NCI-H345 (cell line): ENCODE measurements at regions not wholly inside any gene's neighbourhood (a gene's known extent, or its start where the extent isn't known, plus 50 kb on each side); places are given as distances from the start of the nearest gene placed in this dataset.

Experiments used
- DNase-seq: peaks from one replicate; lab custom pipeline; 2025; lab: John Stamatoyannopoulos, UW

- no peak for DNase-seq
These were observed 156.8 kb upstream of the SOX1 start for GRCh38 chr13:111909971-111910671.

GRCh38 chr13:111911121-111911720 lies 155.7 kb upstream of the SOX1 start:
- no peak for DNase-seq

- no peak for DNase-seq
These were observed 155.0 kb upstream of the SOX1 start for GRCh38 chr13:111911754-111912452.

GRCh38 chr13:111912453-111912866 lies 154.5 kb upstream of the SOX1 start:
- no peak for DNase-seq

GRCh38 chr13:111912991-111913760 lies 153.8 kb upstream of the SOX1 start:
- no peak for DNase-seq

- DNase-seq, result peak; percentile 18
These were observed 153.2 kb upstream of the SOX1 start for GRCh38 chr13:111913761-111914140.

- DNase-seq, result no peak
These were observed 152.5 kb upstream of the SOX1 start for GRCh38 chr13:111914241-111915103.

- no peak for DNase-seq
These were observed 151.8 kb upstream of the SOX1 start for GRCh38 chr13:111915104-111915551.

- DNase-seq, result no peak
These were observed 150.7 kb upstream of the SOX1 start for GRCh38 chr13:111916201-111916600.

GRCh38 chr13:111917086-111917485 lies 149.9 kb upstream of the SOX1 start:
- no peak for DNase-seq

GRCh38 chr13:111917901-111918300 lies 149.0 kb upstream of the SOX1 start:
- DNase-seq, result no peak

- no peak for DNase-seq
These were observed 147.7 kb upstream of the SOX1 start for GRCh38 chr13:111919286-111919685.

GRCh38 chr13:111919849-111920248 lies 147.1 kb upstream of the SOX1 start:
- peak; percentile 16 for DNase-seq

GRCh38 chr13:111920306-111920931 lies 146.5 kb upstream of the SOX1 start:
- DNase-seq, result no peak

GRCh38 chr13:111920932-111921705 lies 145.8 kb upstream of the SOX1 start:
- no peak for DNase-seq

GRCh38 chr13:111922086-111922485 lies 144.9 kb upstream of the SOX1 start:
- no peak for DNase-seq

GRCh38 chr13:111923439-111923838 lies 143.5 kb upstream of the SOX1 start:
- no peak for DNase-seq

- DNase-seq, result no peak
These were observed 142.8 kb upstream of the SOX1 start for GRCh38 chr13:111923991-111924677.

GRCh38 chr13:111924678-111925075 lies 142.3 kb upstream of the SOX1 start:
- no peak for DNase-seq
